GM18951 (cell line): ENCODE measurements at regions not wholly inside any gene's neighbourhood (a gene's known extent, or its start where the extent isn't known, plus 50 kb on each side); places are given as distances from the start of the nearest gene placed in this dataset.

Source experiments
- POLR2A ChIP-seq: IDR thresholded peaks from 4 replicates; pipeline ENCODE4 v1.6.1; 2011; ENCODE audit warnings: mild to moderate bottlenecking; ENCODE audit not compliant: insufficient read length, insufficient read depth; ENCODE audit errors: extremely low read depth
- in situ Hi-C: fragments of 300-500 bp; cut with MboI; formaldehyde crosslinking; loops from one replicate; pipeline ENCODE4 v1.12.0; 2022; ENCODE audit warnings: low sequenced_read_pairs, mixed read lengths, inconsistent platforms; ENCODE audit not compliant: unreplicated experiment

- TF ChIP-seq POLR2A, result no peak
- in situ Hi-C loops, result no loop called here
These were observed 404.2 kb upstream of the IL12A start for GRCh38 chr3:159584421-159584820.

GRCh38 chr3:159586571-159587202 is 401.9 kb upstream of the IL12A start:
- in situ Hi-C loops, result no loop called here
- TF ChIP-seq POLR2A, result no peak

GRCh38 chr3:159593927-159594605 is 394.6 kb upstream of the IL12A start:
- no peak for TF ChIP-seq POLR2A
- in situ Hi-C loops, result no loop called here

- in situ Hi-C loops, result no loop called here
These were observed 388.3 kb upstream of the IL12A start for GRCh38 chr3:159600291-159600690.

DNA sequence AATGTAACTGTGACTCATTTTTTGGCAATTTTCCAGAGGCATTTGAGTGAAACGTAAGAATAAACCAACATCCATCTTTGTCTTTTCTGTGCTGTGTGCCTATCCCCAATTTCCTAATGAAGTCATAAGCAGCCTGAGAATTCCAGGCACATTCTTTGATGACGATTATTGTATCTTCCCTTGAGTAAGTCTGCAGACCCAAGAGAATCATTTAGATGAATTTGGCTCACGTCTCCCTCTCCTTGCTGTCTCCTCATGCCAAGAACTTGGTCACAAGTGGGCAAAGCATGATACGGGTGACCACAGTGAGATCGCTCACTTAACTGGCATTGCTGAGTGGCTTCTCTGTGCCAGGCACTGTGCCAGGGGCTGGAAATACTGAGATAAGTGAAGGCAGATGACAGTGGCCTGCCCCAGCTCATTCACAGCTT is 384.5 kb upstream of the IL12A start:
- TF ChIP-seq POLR2A, result no peak
- in situ Hi-C loops, result no loop called here

More at GRCh38 chr3:159600291-159600690, 388.3 kb upstream of the IL12A start:
- no peak for TF ChIP-seq POLR2A

- TF ChIP-seq POLR2A, result no peak
- in situ Hi-C loops, result no loop called here
These were observed 383.5 kb upstream of the IL12A start for GRCh38 chr3:159605101-159605500.

- in situ Hi-C loops, result no loop called here
- TF ChIP-seq POLR2A, result no peak
These were observed 382.9 kb upstream of the IL12A start for GRCh38 chr3:159605776-159606175.

- in situ Hi-C loops, result no loop called here
These were observed 380.8 kb upstream of the IL12A start for GRCh38 chr3:159607856-159608255.

DNA sequence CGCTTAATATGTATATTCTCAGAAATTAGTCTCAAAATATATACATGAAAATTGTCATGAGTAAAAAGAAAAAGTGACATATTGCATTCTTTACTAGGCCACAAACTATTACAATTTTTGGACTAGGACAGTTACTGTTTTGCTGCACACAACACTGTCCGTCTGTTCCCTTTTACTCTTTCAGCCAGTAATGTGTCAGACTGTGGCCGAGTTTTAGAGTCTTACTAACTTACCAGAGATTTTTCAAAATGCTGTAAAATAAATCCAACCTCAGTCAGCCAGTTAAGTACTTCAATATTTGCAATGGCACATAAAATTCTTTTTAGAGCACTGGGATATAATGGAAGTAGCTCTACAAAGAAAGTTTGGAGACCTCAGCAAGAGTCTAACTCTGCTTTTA is 380.3 kb upstream of the IL12A start:
- in situ Hi-C loops, result no loop called here
- no peak for TF ChIP-seq POLR2A

More at GRCh38 chr3:159607856-159608255, 380.8 kb upstream of the IL12A start:
- no peak for TF ChIP-seq POLR2A

DNA sequence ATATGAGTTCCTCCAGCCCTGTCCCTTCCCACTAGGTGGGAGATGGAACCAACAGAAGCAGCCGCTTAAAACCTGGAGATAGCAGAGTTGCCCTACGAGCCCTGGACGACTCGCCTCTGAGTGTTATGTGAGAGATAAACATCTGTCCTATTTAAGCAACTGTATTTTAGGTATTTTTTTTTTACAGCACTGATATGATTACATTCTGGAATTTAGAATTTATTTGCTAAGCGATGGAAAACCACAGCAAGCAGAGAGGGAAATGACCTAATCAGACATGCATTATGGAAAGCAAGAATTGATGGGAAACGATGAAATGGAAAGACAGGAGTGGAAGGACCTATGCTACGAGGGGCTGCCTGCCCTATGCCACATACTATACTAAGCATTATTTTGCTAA is 379.0 kb upstream of the IL12A start:
- in situ Hi-C loops, result no loop called here
- no peak for TF ChIP-seq POLR2A

DNA sequence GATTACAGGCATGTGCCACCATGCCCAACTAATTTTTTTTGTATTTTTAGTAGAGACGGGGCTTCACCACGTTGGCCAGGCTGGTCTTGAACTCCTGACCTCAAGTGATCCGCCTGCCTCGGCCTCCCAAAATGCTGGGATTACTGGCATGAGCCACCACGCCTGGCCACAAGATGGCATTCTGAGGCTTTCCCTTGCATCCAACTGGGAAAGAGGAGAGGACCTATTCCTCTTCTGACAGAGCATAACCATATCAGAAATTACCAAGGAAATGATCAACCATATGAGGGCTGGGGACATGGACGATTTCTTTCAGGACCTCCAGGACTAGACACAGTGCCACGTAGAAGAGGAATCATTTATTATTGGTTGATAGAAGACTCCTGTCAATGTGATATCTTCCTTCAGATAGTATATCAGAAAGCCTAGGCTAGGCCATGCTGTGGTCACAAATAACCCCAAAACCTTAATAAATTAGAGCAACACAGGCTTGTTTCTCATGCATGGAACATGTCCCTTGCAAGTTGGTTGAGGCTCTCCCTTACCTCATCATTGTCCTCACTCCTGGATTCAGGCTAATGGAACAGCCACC is 372.3 kb upstream of the IL12A start:
- in situ Hi-C loops, result no loop called here
- TF ChIP-seq POLR2A, result no peak

DNA sequence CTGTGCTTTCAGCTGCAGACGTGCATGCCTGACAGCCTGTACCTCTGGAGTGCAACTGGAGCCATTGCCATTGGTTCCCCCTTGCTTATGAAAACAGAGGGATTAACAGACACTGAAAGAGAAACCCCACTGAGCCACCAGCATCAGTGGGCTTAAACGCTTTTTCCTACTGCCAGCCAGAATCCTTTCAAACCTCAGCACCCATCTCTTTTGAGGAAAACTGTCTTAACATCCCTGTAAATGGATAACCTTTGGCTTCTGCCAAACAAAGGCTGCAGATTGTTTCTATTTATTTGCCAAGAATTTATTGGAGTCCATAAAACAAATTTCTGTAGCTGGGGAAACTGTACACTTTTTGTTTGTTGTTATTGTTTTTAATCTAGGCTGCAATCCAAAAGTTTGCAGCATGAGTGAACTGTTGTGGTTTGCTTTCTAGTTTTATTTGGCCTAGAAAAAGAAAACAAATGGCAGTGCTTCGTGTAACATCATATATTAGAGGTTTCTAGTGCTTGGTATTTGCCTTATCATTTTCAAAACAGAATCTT is 369.2 kb upstream of the IL12A start:
- TF ChIP-seq POLR2A, result no peak
- in situ Hi-C loops, result no loop called here

GRCh38 chr3:159620281-159620680 is 368.4 kb upstream of the IL12A start:
- in situ Hi-C loops, result no loop called here
- no peak for TF ChIP-seq POLR2A

DNA sequence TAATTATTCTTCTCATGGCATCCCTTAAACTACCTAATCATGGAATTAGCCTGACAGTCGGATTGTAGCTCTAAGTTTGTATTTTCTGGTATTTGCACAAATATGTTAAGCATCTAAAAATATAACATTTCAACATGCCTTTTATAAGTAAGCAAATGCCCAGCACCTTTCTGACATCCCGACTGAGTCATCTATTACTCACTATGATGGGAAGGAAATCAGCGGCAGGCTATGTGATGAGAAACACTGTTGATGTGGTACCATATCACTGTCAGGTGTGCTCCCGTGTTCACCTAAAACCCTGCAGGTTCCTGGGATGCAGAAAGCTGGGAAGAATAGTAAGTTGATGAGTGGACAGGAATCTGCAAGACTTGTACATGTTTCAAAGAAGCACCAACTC is 367.8 kb upstream of the IL12A start:
- in situ Hi-C loops, result no loop called here
- TF ChIP-seq POLR2A, result no peak
